GM19395 (cell line): ENCODE measurements at regions not wholly inside any gene's neighbourhood (a gene's known extent, or its start where the extent isn't known, plus 50 kb on each side); places are given as distances from the start of the nearest gene placed in this dataset.
"Not testable (repeated sequence)": the region's sequence is repeated elsewhere in the genome, so short reads cannot be mapped to it uniquely, and the experiment has no call there.

ENCODE experiments used
- ATAC-seq: cut with Tn5 transposase; IDR thresholded peaks from one replicate; pipeline ENCODE4 v1.9.1; 2021; ENCODE audit warnings: mild to moderate bottlenecking, moderate library complexity; ENCODE audit not compliant: unreplicated experiment

- no peak for ATAC-seq
Measured at GRCh38 chr18:73153271-73153670, 285.5 kb upstream of the NETO1 start.

- no peak for ATAC-seq
Measured at GRCh38 chr18:73151086-73151485, 283.3 kb upstream of the NETO1 start.

- no peak for ATAC-seq
Measured at GRCh38 chr18:73150199-73150598, 282.4 kb upstream of the NETO1 start.

GRCh38 chr18:73147590-73147989, 279.8 kb upstream of the NETO1 start:
- no peak for ATAC-seq

- no peak for ATAC-seq
Measured at GRCh38 chr18:73144030-73144429, 276.2 kb upstream of the NETO1 start.

GRCh38 chr18:73136134-73136533, 268.3 kb upstream of the NETO1 start:
- peak; percentile 84 for ATAC-seq

- ATAC-seq: no peak
Measured at GRCh38 chr18:73124175-73124574, 256.4 kb upstream of the NETO1 start.

- no peak for ATAC-seq
Measured at GRCh38 chr18:73121207-73121606, 253.4 kb upstream of the NETO1 start.

- no peak for ATAC-seq
Measured at GRCh38 chr18:73120626-73121025, 252.8 kb upstream of the NETO1 start.

GRCh38 chr18:73119574-73119973, 251.8 kb upstream of the NETO1 start:
- ATAC-seq: no peak

GRCh38 chr18:73118121-73118816, 250.5 kb upstream of the NETO1 start:
- ATAC-seq: no peak

GRCh38 chr18:73110307-73110706, 242.5 kb upstream of the NETO1 start:
- ATAC-seq: no peak

- ATAC-seq: no peak
Measured at GRCh38 chr18:73101977-73102376, 234.2 kb upstream of the NETO1 start.

GRCh38 chr18:73101491-73101890, 233.7 kb upstream of the NETO1 start:
- not testable (repeated sequence) for ATAC-seq

GRCh38 chr18:73099759-73100158, 232.0 kb upstream of the NETO1 start:
- ATAC-seq: no peak

- ATAC-seq: no peak
Measured at GRCh38 chr18:73093687-73094250, 226.0 kb upstream of the NETO1 start.

GRCh38 chr18:73088445-73088844, 220.7 kb upstream of the NETO1 start:
- no peak for ATAC-seq

GRCh38 chr18:73087282-73087977, 219.6 kb upstream of the NETO1 start:
- no peak for ATAC-seq

GRCh38 chr18:73079920-73080319, 212.1 kb upstream of the NETO1 start:
- ATAC-seq: no peak

- no peak for ATAC-seq
Measured at GRCh38 chr18:73060666-73061288, 193.0 kb upstream of the NETO1 start.

GRCh38 chr18:73059280-73059679, 191.5 kb upstream of the NETO1 start:
- ATAC-seq: no peak

GRCh38 chr18:73047688-73048087, 179.9 kb upstream of the NETO1 start:
- no peak for ATAC-seq
